Lower leg skin (tissue), 3 donors: ENCODE measurements at regions not wholly inside any gene's neighbourhood (a gene's known extent, or its start where the extent isn't known, plus 50 kb on each side); places are given as distances from the start of the nearest gene placed in this dataset.

Experiments
- POLR2A ChIP-seq, 2 donors: fragments of 450-650 bp; IDR thresholded peaks; one replicate each; pipeline ENCODE4 v1.6.1; 2016 to 2017; ENCODE audit warnings: antibody characterized with exemption in 2 of 2, mild to moderate bottlenecking in 1 of 2, moderate library complexity in 1 of 2
- TF ChIP-seq, protein P1 (sequence below), 3 donors: fragments of 450-650 bp; IDR thresholded peaks; one replicate each; pipeline ENCODE4 v1.5.1; 2016; ENCODE audit warnings: antibody characterized with exemption in 3 of 3, mild to moderate bottlenecking in 3 of 3, moderate library complexity in 2 of 3

DNA sequence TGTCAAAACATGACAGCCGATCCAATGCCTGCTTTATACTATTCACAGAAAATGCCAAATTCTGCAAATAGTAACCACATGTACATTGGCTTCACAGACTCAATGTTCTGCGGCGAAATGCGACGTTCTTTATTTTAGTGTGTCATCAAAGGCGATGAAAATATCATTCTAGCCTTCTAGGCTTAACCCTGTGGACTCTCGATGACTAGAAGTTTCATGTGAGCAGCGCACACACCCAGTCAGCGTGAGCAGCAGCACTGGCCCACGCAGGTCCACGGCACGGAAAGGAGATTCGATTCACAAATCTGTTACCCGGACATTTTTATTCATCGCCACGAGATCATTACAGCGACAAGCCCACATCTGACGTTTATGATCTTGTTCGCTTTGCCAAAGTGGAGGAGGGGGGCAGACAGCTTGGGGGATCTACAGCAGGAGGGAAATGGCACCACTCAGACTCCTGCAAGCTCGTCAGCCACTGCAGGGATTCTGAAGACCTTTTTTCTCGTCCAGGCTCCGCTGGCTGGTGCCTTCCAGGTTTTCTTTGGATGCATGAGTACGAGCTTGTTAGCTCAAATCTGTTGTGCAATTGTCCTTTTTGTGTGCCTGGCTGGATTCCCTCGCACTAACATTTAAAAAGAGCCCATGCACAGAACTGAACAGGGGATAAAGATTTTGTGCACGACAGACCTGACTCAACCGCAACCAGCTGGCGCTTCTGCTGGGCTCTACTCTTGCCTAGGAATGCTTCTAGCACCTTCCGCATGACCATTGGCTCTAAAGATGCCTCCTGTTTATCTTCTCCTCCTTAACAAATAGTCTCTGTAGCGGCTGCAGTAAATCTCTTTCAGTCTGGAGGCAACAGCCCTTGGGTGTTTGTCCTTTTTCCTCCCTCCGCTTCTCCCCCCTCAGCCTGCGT, 938.4 kb downstream of the MCTP2 start:
- TF ChIP-seq, protein P1, sequence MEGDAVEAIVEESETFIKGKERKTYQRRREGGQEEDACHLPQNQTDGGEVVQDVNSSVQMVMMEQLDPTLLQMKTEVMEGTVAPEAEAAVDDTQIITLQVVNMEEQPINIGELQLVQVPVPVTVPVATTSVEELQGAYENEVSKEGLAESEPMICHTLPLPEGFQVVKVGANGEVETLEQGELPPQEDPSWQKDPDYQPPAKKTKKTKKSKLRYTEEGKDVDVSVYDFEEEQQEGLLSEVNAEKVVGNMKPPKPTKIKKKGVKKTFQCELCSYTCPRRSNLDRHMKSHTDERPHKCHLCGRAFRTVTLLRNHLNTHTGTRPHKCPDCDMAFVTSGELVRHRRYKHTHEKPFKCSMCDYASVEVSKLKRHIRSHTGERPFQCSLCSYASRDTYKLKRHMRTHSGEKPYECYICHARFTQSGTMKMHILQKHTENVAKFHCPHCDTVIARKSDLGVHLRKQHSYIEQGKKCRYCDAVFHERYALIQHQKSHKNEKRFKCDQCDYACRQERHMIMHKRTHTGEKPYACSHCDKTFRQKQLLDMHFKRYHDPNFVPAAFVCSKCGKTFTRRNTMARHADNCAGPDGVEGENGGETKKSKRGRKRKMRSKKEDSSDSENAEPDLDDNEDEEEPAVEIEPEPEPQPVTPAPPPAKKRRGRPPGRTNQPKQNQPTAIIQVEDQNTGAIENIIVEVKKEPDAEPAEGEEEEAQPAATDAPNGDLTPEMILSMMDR (IDR thresholded peaks at IDR 0.05): no peak
- no peak for TF ChIP-seq POLR2A (IDR thresholded peaks at IDR 0.05)
